ENCODE measurements at regions not wholly inside any gene's neighbourhood (a gene's known extent, or its start where the extent isn't known, plus 50 kb on each side); places are given as distances from the start of the nearest gene placed in this dataset.

GRCh38 chr18:45163871-45164270 lies 451.4 kb upstream of the SLC14A2 start:
- TF ChIP-seq CTCF (IDR thresholded peaks at IDR 0.05): no peak
- intact Hi-C loops (cut with DNase I): no loop called here
- DNase-seq: no peak
- Histone ChIP-seq H3K4me1 (peaks cover 5 to 18% of the 10 kb centered on the region in 2 donors), H3K9me3 (no peaks in the 10 kb centered on the region), H3K27ac (no peak overlapping the region), H3K4me3 (no peak overlapping the region), H3K27me3 (no peaks in the 10 kb centered on the region), H3K36me3 (no peaks in the 10 kb centered on the region)
- ATAC-seq: no peak

GRCh38 chr18:45164551-45164950 lies 450.7 kb upstream of the SLC14A2 start:
- H3K27me3 ChIP-seq: no peaks in the 10 kb centered on the region
- no peaks in the 10 kb centered on the region for H3K36me3 ChIP-seq
- no peak overlapping the region for H3K27ac ChIP-seq
- no peak for ATAC-seq
- intact Hi-C loops (cut with DNase I): no loop called here
- H3K4me3 ChIP-seq: no peak overlapping the region
- H3K4me1 ChIP-seq: peaks cover 5 to 18% of the 10 kb centered on the region in 2 donors
- no peak for DNase-seq
- TF ChIP-seq CTCF (IDR thresholded peaks at IDR 0.05): no peak
- H3K9me3 ChIP-seq: no peaks in the 10 kb centered on the region

- Histone ChIP-seq H3K27me3 (no peaks in the 10 kb centered on the region), H3K9me3 (no peaks in the 10 kb centered on the region), H3K4me3 (no peak overlapping the region), H3K36me3 (no peaks in the 10 kb centered on the region), H3K4me1 (peaks cover 5 to 18% of the 10 kb centered on the region in 2 donors), H3K27ac (no peak overlapping the region)
- ATAC-seq (no peak), DNase-seq (peak in 1 of 4 donors; percentile 26)
- TF ChIP-seq CTCF (IDR thresholded peaks at IDR 0.05): no peak
- intact Hi-C loops (cut with DNase I): no loop called here
Observed at GRCh38 chr18:45165176-45165713, 450.0 kb upstream of the SLC14A2 start.

- no peaks in the 10 kb centered on the region for H3K9me3 ChIP-seq
- no peaks in the 10 kb centered on the region for H3K27me3 ChIP-seq
- ATAC-seq: no peak
- DNase-seq: no peak
- H3K4me3 ChIP-seq: no peak overlapping the region
- H3K27ac ChIP-seq: no peak overlapping the region
- no peak for TF ChIP-seq CTCF (IDR thresholded peaks at IDR 0.05)
- peaks cover 5 to 18% of the 10 kb centered on the region in 2 donors for H3K4me1 ChIP-seq
- H3K36me3 ChIP-seq: no peaks in the 10 kb centered on the region
- intact Hi-C loops (cut with DNase I): no loop called here
Observed at GRCh38 chr18:45165871-45166270, 449.4 kb upstream of the SLC14A2 start.

GRCh38 chr18:45166341-45166835 lies 448.9 kb upstream of the SLC14A2 start:
- Histone ChIP-seq H3K4me1 (peaks cover 5 to 18% of the 10 kb centered on the region in 2 donors), H3K27ac (no peak overlapping the region), H3K9me3 (no peaks in the 10 kb centered on the region), H3K4me3 (no peak overlapping the region), H3K27me3 (no peaks in the 10 kb centered on the region), H3K36me3 (no peaks in the 10 kb centered on the region)
- intact Hi-C loops (cut with DNase I): no loop called here
- DNase-seq (no peak), ATAC-seq (no peak)
- TF ChIP-seq CTCF (IDR thresholded peaks at IDR 0.05): no peak
